ENCODE measurements at regions not wholly inside any gene's neighbourhood (a gene's known extent, or its start where the extent isn't known, plus 50 kb on each side); places are given as distances from the start of the nearest gene placed in this dataset.
A peak's percentile ranks its signal among the peaks of the same experiment; 100 is the strongest.
"Not testable (repeated sequence)": the region's sequence is repeated elsewhere in the genome, so short reads cannot be mapped to it uniquely, and the experiment has no call there.

DNA sequence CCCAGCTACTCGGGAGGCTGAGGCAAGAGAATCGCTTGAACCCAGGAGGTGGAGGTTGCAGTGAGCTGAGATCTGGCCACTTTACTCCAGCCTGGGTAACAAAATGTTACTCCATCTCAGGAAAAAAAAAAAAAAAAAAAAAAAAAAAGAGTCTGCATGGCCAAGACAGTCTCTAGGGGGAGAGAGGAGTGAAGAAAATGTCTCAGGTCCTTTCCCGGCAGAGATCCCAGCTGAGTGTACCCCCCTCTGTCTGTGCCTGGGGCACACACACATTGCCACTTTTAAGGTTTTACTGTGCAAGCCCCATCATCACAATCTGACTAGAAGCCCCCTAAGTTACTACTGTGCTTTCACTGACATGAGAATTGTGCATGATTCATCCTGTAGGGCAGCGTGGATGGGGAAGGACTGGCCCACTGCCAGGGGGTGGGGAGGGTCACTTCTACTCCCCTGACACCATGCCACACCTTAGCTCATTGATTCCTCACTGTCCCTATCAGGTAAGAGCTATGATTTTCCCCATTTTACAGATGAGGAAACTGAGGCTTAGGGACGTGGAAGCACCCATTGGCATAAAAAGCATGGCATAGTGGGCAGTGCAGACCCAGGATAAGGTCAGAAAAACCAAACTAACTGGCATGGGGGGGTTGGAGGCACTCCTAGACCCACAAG is 102.3 kb upstream of the LARP1 start:
- DNase-seq = no peak

DNA sequence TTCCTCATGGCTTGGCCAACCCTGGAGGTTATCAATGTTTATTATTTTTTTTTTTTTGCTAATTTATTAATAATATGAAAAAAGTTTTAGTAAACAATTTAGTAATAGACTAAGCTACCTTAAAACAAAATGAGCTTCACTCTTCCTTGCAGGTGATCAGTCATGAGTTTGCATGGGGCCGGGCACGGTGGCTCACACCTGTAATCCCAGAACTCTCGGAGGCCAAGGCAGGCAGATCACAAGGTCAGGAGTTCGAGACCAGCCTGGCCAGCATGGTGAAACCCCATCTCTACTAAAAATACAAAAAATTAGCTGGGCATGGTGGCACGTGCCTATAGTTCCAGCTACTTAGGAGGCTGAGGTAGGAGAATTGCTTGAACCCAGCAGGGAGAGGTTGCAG is 103.4 kb upstream of the LARP1 start:
- DNase-seq = not testable (repeated sequence)

DNA sequence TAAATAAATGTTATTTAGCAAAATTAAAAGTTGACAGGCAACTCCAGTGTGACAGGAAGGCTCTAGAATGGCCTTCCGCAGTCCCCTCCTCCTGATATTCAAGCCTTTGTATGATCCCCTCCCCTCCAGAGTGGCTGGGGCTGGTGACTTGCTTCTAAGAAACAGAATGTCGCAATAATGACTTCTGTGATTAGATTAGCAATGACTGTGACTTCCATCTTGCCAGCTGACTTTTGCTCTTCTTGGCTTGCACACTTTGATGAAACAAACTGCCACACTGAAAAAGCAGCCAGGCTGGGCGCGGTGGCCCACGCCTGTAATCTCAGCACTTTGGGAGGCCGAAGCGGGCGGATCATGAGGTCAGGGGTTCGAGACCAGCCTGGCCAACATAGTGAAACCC is 106.5 kb upstream of the LARP1 start:
- DNase-seq = no peak

DNA sequence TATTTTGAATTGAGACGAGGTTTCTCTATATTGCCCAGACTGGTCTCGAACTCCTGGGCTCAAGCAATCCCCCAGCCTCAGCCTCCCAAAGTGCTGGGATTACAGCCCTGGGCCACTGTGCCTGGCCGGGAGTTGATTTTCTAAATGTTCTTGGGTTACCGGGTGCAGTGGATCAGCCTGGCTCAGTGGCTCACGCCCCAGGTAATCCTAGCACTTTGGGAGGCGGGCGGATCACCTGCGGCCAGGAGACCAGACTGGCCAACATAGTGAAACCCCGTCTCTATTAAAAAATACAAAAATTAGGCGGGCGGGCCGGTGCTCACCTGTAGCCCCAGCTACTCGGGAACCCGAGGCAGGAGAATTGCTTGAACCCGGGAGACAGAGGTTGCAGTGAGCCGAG is 106.9 kb upstream of the LARP1 start:
- DNase-seq = no peak

DNA sequence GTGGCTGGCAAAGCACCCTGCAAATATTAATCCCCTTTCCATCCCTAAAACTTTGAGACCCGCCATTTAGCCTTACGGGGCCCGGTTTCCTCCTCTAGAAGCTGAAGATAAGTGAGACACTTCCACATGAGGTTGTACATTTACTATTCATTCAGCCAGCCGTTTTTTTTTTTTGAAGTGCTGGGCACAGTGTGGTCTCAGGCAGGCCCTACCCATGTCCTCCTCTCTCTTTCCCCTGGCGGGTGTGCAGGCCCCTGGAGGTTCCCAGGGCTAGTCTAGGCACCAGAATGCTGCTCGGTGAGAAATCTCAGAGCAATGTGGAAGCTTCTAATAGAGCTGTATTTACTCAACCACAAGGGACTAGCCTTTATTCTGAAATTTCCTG is 107.4 kb upstream of the LARP1 start:
- no peak for DNase-seq

DNA sequence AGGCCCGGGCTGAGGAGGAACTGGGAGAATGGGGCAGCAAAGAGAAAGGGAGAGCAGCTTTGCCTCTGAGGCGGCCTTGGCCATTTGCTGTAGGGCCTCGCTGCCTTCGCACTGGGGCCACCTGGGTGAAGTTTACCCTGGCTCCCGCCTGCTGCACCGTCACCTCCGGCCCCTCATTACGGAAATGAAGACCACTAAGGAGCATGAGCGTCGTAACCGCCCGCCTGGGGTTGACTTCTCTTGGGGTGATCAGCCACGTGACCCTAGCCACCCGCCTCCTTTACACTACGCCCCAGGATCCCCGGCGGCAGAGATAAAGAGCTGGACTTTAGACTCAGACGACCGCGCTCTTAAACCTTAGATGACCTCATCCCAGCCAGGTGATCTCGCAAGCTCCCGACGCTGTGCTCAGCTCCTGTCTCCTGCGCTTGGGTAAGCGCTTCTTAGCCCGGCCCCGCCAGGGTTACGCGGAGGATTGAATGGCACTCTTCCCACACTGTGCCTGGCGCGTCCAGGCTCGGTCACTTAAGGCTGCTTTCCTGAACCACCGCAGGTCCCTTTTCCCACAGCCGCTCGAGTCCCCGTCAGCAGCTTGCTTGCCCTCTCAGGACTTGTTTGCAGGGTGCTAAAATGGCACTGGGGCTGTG is 107.9 kb upstream of the LARP1 start:
- DNase-seq = no peak

DNA sequence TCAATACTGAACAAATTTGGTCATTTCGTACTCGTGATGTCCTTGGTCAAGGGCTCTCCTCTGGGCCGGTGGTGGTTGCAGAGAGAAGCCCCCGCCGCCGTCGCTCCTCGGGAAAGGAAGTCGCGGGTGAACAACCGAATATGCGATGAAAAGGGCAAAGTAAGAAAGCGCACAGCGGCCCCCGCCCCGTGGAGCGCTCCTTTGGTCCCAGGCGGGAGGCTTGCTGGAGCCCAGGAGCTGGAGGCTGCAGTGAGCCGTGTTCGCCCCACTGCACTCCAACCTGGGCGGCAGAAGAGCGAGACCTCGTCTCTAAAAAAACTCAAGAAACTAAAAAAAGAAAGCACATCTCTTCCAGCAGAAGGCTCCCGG is 108.4 kb upstream of the LARP1 start:
- DNase-seq = no peak

DNA sequence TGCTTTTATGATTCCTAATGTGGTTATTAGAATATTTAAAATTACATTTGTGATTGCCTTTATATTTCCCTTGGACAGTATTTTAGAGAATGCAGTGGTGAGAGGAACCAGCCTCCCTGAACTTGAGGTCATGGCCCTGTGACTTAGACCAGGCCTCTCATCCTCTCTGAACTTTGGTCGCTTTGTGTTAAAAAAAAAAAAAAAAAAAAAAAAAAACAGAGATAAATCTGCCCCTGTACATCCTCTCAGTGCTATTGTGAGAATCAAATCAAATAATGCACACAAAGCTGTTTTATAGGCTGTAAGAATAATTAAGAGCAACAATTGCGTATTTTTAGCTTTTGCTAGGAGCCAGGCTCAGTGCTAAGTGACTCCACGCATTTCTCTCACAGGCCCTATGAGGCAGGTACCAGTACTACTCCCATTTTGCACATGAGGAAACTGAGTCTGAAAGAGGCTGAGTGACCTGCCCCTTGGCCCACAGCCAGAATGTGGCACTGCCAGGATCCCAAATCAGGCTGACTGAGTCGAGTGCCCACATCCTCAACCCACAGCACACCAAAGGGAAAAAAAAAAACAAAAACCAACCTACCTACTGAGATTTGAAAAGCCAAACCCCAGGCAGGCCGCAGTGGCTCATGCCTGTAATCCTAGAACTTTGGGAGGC is 110.3 kb upstream of the LARP1 start:
- DNase-seq = no peak

DNA sequence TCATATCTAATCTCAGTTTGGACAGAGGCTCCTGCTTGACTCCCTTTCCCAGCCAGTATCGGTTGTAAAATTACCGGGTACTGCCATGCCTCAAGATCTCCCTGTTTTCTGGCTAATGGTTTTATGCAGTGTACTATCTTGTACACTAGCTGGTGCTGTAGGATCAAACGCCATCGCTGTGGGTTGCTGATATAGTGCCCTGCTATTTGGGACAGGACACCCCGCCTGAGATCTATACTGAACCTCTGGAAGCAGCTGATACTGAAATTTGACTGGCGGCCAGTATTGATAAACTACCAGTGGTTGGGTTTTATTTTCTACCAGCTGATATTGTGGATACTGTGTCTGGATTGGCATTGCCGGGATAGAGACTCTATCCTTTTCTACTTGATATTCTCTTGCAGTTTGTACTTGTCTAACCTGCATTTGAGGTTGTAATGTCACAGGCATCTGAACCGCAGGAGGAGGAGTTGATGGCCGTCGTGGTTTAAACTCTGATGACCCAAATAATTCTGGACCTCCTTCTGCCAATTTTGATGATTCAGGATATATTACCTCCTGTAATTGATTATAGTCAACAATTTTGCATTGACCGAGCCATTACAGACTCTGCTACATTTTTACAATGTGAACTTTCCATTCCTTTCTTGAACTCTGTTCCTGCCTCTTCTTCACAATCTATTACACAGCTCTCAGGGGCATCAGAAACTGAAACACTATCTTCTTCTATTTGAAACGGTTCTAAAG is 112.5 kb upstream of the LARP1 start:
- DNase-seq = peak; percentile 2 to 43

DNA sequence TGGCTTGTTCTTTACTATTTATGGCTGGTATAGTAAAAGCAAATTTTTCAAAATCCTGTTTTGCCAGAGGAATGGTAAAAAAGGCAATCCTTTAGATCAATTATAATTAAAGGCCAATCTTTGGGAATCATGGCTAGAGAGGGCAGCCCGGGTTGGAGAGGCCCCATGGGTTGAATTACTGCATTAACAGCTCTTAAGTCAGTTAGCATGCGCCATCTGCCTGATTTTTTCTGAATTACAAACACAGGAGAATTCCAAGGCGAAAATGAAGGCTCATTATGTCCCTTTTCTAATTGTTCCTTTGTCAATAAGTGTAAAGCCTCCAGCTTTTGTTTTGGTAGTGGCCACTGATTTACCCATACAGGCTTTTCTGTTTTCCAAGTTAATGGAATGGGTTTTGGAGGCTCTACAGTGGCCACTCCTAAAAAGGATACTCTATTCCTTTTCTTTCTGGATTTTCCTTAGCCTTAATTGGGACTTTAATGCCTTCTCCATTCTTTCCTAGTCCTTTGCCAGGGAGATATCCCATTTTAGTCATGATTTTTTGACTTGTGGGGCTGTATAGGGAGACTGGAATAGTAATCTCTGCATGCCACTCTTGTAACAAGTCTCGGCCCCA is 114.9 kb upstream of the LARP1 start:
- peak in 1 of 2 experiments; percentile 47 for DNase-seq

DNA sequence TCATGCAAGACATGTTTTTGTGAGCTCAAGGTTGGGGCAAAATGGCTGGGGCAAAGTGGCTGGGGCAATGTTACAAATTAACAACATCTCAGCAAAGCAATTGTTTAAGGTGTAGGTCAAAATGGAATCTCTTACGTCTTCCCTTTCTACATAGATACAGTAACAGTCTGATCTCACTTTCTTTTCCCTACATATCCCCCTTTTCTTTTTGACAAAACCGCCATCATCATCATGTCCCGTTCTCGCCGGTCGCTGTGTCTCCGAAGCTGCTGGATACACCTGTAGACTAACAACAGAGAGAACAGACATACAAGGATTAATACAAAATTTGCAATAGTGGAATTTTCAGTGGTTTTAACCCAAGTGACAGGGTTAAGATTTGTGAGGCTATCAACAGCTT is 118.4 kb upstream of the LARP1 start:
- DNase-seq = not testable (repeated sequence)

DNA sequence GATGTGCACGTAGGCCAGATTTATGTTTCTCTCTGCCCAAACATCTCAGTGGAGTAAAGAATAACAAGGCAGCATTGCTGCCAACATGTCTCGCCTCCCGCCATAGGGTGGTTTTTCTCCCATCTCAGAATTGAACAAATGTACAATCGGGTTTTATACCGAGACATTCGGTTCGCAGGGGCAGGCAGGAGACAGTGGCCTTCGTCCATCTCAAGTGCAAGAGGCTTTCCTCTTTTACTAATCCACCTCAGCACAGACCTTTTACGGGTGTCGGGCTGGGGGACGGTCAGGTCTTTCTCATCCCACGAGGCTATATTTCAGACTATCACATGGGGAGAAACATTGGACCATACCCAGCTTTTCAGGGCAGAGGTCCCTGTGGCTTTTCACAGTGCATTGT is 118.9 kb upstream of the LARP1 start:
- DNase-seq = not testable (repeated sequence)

DNA sequence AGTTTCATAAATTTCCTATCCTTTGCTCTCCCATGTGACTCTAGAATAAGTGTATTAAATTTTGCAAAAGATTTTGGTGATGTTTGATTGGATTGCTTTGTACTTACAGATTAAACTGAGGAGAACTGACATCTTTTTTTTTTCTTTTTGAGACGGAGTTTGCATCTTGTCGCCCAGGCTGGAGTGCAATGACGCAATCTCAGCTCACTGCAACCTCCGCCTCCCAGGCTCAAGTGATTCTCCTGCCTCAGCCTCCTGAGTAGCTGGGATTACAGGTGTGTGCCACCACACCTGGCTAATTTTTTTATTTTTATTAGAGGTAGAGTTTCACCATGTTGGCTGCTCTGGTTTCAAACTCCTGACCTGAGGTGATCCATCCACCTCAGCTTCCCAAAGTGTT is 121.4 kb upstream of the LARP1 start:
- not testable (repeated sequence) for DNase-seq

DNA sequence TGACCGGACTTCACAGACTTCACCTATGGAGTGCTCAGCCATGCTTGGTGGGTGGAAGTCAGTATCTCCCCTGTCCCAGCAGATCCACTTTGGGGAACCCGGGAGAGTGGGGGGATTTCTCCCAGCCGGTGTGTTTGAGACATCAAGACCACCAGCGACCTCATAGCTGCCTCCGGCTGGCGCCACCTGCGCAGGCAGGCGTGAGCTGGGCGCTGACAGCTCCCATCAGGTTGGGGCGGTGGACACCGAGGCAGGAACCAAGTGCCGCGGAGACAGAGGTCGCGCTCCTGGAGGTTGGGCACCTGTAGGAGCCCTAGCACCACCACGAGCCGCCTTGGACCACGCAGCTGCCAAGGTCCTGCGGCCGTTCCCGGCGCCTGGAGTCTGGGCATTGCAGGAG is 124.0 kb upstream of the LARP1 start:
- no peak for DNase-seq

DNA sequence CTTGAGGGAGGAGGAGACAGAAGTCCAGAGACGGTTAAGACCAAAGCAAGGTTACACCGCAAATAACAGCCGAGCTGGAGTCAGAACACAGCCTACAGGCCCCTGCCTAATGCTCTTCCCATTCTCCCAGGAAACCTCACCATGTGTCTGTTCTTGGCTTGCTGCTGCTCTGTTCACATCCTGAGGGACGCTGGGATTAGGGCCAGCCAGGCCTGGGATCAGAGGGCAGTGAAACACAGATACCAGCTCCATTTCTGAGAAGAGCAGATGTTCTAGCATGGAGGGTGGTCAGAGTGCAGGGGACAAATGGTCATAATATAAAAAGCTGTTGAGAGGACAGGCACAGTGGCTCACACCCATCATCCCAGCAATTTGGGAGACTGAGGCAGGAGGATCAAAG is 124.8 kb upstream of the LARP1 start:
- DNase-seq = no peak

DNA sequence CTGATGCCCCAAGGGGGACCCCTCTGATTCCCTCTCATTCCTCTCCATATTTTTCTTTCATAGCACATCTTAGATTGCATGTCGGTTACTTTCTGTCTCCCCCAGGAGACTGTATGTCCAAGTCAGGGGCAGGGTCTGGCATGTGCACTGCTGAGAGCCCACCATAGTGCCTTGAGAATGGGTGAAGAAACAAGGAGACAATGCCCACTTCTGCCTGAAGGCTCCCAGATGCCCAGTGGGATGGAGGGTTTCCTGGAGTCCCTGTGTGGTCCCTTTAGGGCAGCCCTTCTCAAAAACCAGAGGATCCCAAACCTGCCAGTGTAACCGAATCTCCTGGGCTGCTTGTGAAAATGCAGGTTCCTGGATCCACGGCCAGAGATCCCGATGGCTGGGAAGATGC is 126.5 kb upstream of the LARP1 start:
- DNase-seq = no peak

DNA sequence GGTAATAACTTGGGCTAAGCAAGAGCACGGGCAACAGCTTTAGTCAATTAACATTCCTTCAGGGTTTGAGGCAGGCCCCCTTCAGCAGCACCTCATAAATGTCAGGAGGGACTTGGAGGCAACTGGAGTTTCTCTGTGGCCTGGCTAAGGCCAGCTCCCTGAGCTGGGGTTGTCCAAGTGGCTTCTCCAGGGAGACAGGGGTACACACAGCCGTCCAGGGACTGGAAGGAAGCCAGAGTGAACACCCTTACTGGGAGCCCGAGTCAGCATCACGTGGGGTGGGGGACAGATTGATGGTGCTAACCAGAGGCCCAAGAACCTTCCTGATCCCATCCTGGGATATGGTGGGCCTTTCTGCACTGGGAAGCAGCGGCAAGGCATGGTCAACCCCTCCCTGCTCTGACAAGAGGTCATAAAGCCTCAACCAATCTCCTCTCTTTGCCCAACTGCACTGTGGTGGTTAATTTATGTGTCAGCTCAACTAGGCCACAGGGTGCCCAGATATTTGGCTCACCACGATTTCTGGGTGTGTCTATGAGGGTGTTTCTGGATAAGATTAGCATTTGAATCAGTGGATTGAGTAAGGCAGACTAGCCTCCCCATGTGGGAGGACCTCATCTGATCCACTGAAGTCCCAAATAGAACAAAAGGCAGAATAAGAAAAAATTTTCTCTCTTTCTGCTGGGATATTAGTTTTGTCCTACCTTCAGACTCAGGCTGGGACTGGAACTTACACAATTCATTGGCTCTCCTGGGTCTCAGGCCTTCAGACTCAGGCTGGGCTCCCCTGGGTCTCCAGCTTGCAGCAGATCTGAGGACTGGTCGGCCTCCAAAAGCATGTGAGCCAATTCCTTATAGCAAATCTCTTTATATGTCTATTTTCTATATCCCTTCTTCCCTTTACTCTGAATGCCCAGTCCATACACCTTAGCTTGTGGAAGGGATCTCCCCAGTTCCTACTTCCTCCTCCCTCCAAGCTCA is 127.2 kb upstream of the LARP1 start:
- no peak for DNase-seq

DNA sequence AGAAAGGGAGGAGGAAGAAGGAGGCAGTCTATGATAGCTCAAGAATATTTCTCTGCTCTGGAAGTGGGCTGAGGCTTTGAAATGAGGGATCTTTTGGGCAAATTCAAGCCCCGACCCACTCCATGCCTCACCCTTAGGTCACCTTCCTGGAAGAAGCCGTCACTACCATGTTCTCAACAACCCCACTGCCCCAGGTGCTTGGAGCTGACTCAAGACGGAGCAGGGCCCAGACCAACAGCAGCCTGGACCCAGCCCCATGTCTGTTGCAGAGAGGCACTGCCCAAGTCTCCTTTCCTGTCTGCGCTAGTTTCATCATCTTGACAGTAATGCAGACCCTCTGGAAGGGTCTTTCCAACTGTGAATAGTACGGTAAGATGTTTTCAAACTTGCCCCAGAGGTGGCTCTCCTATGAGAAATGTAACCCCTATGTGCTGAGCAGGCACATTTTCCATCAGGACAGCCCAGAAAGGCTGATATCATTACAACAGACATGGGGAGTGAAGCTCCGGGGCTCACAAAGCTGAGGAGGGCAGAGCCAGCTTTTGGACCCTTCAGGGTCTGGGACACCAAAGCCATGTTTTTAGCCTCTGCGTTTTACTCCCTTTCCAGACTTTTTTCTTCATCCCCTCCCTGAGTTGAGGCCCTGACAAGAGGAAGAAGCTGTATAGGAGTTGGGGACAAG is 128.2 kb upstream of the LARP1 start:
- DNase-seq = no peak

DNA sequence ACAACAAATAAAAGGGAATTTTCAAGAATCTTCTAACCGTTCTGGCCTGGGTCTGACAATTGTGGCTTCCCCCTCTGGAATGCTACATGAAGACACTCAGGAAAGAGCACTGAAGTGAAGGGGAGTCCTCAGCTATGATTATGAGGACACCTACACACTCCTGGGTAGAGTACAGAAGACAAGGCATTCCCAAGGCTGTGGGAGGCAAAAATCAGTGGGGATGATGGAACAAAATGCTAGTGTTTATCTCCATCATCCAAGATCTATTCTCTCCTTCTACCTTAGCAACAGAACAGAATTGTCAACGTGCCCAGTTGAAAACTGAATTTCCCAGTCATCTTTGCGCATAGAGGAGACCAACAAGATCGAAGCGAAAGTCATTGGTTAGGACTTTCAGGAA is 130.1 kb upstream of the LARP1 start:
- no peak for DNase-seq

DNA sequence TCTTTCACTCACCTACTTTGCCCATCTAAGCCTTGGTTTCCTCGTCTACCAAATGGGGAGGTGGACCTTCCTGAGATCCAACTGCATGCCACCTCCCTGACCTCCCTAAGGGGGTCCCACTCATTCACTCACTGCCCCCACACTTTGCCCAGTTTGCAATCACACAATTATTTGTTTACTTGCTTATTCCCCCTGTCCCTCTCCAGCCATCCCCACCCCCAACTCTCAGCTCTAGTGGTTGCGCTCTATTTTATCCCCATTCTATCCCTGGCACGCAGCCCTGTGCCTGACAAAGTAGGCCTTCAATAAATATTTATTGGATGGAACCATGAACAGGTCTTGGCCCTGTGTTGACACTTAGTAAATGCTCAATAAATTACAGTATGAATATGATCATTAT is 130.8 kb upstream of the LARP1 start:
- DNase-seq = no peak

DNA sequence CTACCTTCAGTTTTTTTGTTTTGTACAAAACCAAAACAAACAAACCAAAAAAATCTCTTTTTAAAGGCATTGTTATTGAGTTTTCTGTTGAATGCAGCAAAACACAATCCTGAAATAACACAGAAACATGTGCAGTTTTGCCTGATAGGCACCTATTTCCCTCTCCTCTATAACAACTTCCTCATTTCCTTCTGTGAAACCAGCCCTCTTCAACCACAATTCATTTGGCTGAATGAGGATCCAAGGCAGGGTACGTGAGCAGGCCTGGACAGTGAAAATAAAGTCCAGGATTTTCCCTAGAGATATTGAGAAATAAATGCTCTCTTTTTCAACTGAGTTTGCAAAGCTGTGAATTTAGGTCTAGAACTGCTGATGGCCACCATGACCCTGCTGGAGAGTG is 134.8 kb upstream of the LARP1 start:
- no peak for DNase-seq

DNA sequence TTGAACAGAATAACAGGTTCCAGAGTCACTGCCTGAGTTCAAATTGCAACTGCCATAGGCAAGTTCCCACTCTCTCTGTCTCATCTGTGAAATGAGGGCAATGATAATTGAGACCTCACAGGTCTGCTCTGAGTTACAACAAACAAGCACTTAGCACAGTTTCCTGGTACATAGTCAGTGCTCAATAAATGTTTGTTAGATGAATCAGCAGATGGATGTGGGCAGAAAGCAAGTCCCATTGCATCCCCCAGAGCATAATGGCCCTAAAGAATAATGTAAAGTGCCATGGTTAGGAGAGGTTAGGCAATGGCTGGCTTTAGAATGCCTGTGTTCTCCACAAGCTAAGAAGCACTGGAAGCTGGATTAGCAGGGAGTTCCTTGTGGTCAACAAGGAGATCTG is 136.5 kb upstream of the LARP1 start:
- no peak for DNase-seq
